Stomach (tissue), 4 donors: ENCODE measurements at regions not wholly inside any gene's neighbourhood (a gene's known extent, or its start where the extent isn't known, plus 50 kb on each side); places are given as distances from the start of the nearest gene placed in this dataset.

Experiments used
- POLR2A ChIP-seq, 4 donors: fragments of 450-650 bp; IDR thresholded peaks; one replicate each; pipeline ENCODE4 v1.6.1; 2016; ENCODE audit warnings: antibody characterized with exemption in 4 of 4, control low read depth in 2 of 4, mild to moderate bottlenecking in 1 of 4, moderate library complexity in 1 of 4
- POLR2AphosphoS5 ChIP-seq, 3 donors: sonication (generic); formaldehyde crosslinking; IDR thresholded peaks; one replicate each; pipeline ENCODE4 v1.6.1; 2016; ENCODE audit warnings: antibody characterized with exemption in 3 of 3
- TF ChIP-seq, protein P1 (sequence below), 7 experiments: fragments of 450-650 bp in 4 of 7; fragments of 200-600 bp in 3 of 7; sonication (generic) in 3 of 7; IDR thresholded peaks; one replicate each; pipeline ENCODE4 v1.5.1; 2016 to 2019; ENCODE audit warnings: antibody characterized with exemption in 7 of 7, control low read depth in 2 of 7, mild to moderate bottlenecking in 1 of 7

DNA sequence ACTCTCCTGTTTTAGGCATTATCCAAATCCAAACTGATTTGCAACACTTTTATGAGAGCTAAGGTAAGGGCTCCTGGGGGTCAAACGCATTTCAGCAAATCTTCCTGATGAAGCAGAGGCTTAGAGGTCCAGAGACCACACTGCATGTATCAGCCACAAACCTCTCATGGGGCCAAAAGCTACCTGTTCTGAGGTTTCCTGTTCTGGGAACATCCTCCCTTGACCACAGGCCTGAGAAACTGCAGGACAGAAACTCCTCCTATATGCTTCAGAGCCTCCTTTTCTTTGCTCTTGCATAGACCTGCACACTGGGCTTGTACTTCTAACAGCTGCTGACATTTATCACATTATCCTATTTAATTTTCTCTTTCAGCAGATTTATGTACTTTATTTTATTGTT is 92.6 kb downstream of the OR2K2 start:
- TF ChIP-seq POLR2A (IDR thresholded peaks at IDR 0.05): no peak
- TF ChIP-seq, protein P1, sequence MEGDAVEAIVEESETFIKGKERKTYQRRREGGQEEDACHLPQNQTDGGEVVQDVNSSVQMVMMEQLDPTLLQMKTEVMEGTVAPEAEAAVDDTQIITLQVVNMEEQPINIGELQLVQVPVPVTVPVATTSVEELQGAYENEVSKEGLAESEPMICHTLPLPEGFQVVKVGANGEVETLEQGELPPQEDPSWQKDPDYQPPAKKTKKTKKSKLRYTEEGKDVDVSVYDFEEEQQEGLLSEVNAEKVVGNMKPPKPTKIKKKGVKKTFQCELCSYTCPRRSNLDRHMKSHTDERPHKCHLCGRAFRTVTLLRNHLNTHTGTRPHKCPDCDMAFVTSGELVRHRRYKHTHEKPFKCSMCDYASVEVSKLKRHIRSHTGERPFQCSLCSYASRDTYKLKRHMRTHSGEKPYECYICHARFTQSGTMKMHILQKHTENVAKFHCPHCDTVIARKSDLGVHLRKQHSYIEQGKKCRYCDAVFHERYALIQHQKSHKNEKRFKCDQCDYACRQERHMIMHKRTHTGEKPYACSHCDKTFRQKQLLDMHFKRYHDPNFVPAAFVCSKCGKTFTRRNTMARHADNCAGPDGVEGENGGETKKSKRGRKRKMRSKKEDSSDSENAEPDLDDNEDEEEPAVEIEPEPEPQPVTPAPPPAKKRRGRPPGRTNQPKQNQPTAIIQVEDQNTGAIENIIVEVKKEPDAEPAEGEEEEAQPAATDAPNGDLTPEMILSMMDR (IDR thresholded peaks at IDR 0.05): no peak
- no peak for TF ChIP-seq POLR2AphosphoS5 (IDR thresholded peaks at IDR 0.05)
